OCI-LY3 (cell line): ENCODE measurements at regions not wholly inside any gene's neighbourhood (a gene's known extent, or its start where the extent isn't known, plus 50 kb on each side); places are given as distances from the start of the nearest gene placed in this dataset.

ENCODE experiments used
- CTCF ChIP-seq: fragments of 200-600, 300-600 bp; sonication (generic); IDR thresholded peaks from 2 replicates; pipeline ENCODE4 v1.5.1; 2014; ENCODE audit warnings: antibody characterized with exemption, low read length, low read depth
- EZH2phosphoT487 ChIP-seq: fragments of 200-600 bp; shearing (Covaris generic); IDR thresholded peaks from 2 replicates; pipeline ENCODE4 v1.6.1; 2018; ENCODE audit warnings: antibody characterized with exemption, mixed run types, low read depth

GRCh38 chr1:68890736-68891135 is 393.9 kb upstream of the DEPDC1 start:
- TF ChIP-seq CTCF (no peak), EZH2phosphoT487 (no peak)
